IMR-90 (cell line): ENCODE measurements at regions not wholly inside any gene's neighbourhood (a gene's known extent, or its start where the extent isn't known, plus 50 kb on each side); places are given as distances from the start of the nearest gene placed in this dataset.

ENCODE experiments used
- ATAC-seq: fragments of 200-7000 bp; cut with Tn5 transposase; 2 replicates; pipeline ENCODE4 v1.9.1; 2020; ENCODE audit warnings: low read depth, mild to moderate bottlenecking, moderate library complexity
- BruUV-seq: library from RNA; stranded (reverse); fragments of 400-500 nt; replicated peaks from 2 replicates; lab custom pipeline; 2021; lab: Mats Ljungman, UMichigan
- CTCF ChIA-PET: fragments of 300-600 bp; formaldehyde crosslinking; extraction: SDS; loops from one replicate; lab custom pipeline; 2021; ENCODE audit warnings: antibody characterized with exemption; lab: Yijun Ruan, JAX
- POLR2A ChIA-PET: fragments of 300-600 bp; sonication (Branson Sonifier 250); formaldehyde crosslinking; loops from one replicate; lab custom pipeline; 2022; ENCODE audit warnings: antibody characterized with exemption; ENCODE audit not compliant: unreplicated experiment; lab: Charles Lee
- DNase-seq: peaks from one replicate; pipeline ENCODE4 v3.0.0; 2013
- H2AFZ ChIP-seq: replicated peaks from 2 replicates; pipeline ENCODE3; 2013; ENCODE audit warnings: low read length, mild to moderate bottlenecking; ENCODE audit not compliant: poor library complexity
- H2AK5ac ChIP-seq: 2 replicates; pipeline ENCODE4 v1.6.1; 2013; ENCODE audit warnings: low read depth, low read length, inconsistent platforms
- H2AK9ac ChIP-seq: replicated peaks from 2 replicates; pipeline ENCODE3; 2013; ENCODE audit warnings: mild to moderate bottlenecking, low read depth, low read length, moderate library complexity; ENCODE audit not compliant: poor library complexity
- H2BK120ac ChIP-seq: 2 replicates; pipeline ENCODE4 v1.6.1; 2013; ENCODE audit warnings: low read depth, low read length, inconsistent platforms
- H2BK15ac ChIP-seq: 3 replicates; pipeline ENCODE4 v1.6.1; 2013; ENCODE audit warnings: low read depth, low read length, inconsistent platforms
- H2BK20ac ChIP-seq: 2 replicates; pipeline ENCODE4 v1.6.1; 2013; ENCODE audit warnings: low read depth, mild to moderate bottlenecking, inconsistent platforms, low read length, moderate library complexity
- H2BK5ac ChIP-seq: 2 replicates; pipeline ENCODE4 v1.6.1; 2013; ENCODE audit warnings: mild to moderate bottlenecking, low read depth, low read length, inconsistent platforms; ENCODE audit not compliant: poor library complexity, severe bottlenecking
- H3K14ac ChIP-seq: replicated peaks from 2 replicates; pipeline ENCODE4 v1.6.1; 2013; ENCODE audit warnings: low read depth, low read length, inconsistent platforms
- H3K18ac ChIP-seq: 2 replicates; pipeline ENCODE4 v1.6.1; 2013; ENCODE audit warnings: low read depth, low read length, control low read depth
- H3K23ac ChIP-seq: 2 replicates; pipeline ENCODE4 v1.6.1; 2013; ENCODE audit warnings: low read depth, low read length, inconsistent platforms
- H3K27ac ChIP-seq: 2 replicates; pipeline ENCODE4 v1.5.1; 2013; ENCODE audit warnings: mild to moderate bottlenecking, control low read depth, low read length; ENCODE audit not compliant: insufficient read depth
- H3K27me3 ChIP-seq: 2 replicates; pipeline ENCODE4 v1.6.1; 2013; ENCODE audit warnings: low read length; ENCODE audit not compliant: control insufficient read depth, insufficient read depth
- H3K36me3 ChIP-seq: 2 replicates; pipeline ENCODE4 v1.6.1; 2013; ENCODE audit warnings: low read length, mixed read lengths; ENCODE audit not compliant: control insufficient read depth, insufficient read depth
- H3K4ac ChIP-seq: 2 replicates; pipeline ENCODE4 v1.6.1; 2013; ENCODE audit warnings: low read depth, low read length, inconsistent platforms
- H3K4me1 ChIP-seq: 2 replicates; pipeline ENCODE4 v1.6.1; 2013; ENCODE audit warnings: low read length, mixed read lengths; ENCODE audit not compliant: control insufficient read depth, insufficient read depth
- H3K4me2 ChIP-seq: 2 replicates; pipeline ENCODE4 v1.6.1; 2013; ENCODE audit warnings: low read depth, mild to moderate bottlenecking, control low read depth, low read length, moderate library complexity
- H3K4me3 ChIP-seq: 2 replicates; pipeline ENCODE4 v1.5.1; 2013; ENCODE audit warnings: low read depth, mild to moderate bottlenecking, control low read depth, low read length, moderate library complexity; ENCODE audit not compliant: insufficient read depth
- H3K56ac ChIP-seq: 2 replicates; pipeline ENCODE4 v1.6.1; 2013; ENCODE audit warnings: low read length, inconsistent platforms; ENCODE audit not compliant: insufficient read depth; ENCODE audit errors: extremely low read depth
- H3K79me1 ChIP-seq, 2 experiments: 2 replicates each; pipeline ENCODE4 v1.6.1; 2013; ENCODE audit warnings: low read length in 2 of 2, inconsistent platforms in 1 of 2, low read depth in 1 of 2
- H3K9ac ChIP-seq: 2 replicates; pipeline ENCODE4 v1.6.1; 2013; ENCODE audit warnings: low read depth, low read length, control low read depth
- H3K9me1 ChIP-seq: 2 replicates; pipeline ENCODE4 v1.6.1; 2013; ENCODE audit warnings: low read length, inconsistent platforms; ENCODE audit not compliant: insufficient read depth
- H3K9me3 ChIP-seq: 2 replicates; pipeline ENCODE4 v1.6.1; 2013; ENCODE audit warnings: low read length; ENCODE audit not compliant: control insufficient read depth, insufficient read depth
- H4K20me1 ChIP-seq: 2 replicates; pipeline ENCODE4 v1.6.1; 2013; ENCODE audit warnings: low read length, inconsistent platforms; ENCODE audit not compliant: insufficient read depth
- H4K5ac ChIP-seq: 2 replicates; pipeline ENCODE4 v1.6.1; 2013; ENCODE audit warnings: mild to moderate bottlenecking, low read depth, low read length, control low read depth
- H4K8ac ChIP-seq, 2 experiments: 2 replicates each; pipeline ENCODE4 v1.6.1; 2013; ENCODE audit warnings: low read depth in 2 of 2, low read length in 2 of 2, control low read depth in 1 of 2, inconsistent platforms in 1 of 2
- H4K91ac ChIP-seq: 2 replicates; pipeline ENCODE4 v1.6.1; 2013; ENCODE audit warnings: low read depth, low read length, inconsistent platforms; ENCODE audit not compliant: insufficient read depth
- CHD1 ChIP-seq: IDR thresholded peaks from 2 replicates; pipeline ENCODE4 v1.6.1; 2012; ENCODE audit warnings: low read depth, low read length, improper control_type of control experiment
- CTCF ChIP-seq: conservative IDR thresholded peaks from 2 replicates; pipeline ENCODE4 v1.5.1; 2012; ENCODE audit warnings: mild to moderate bottlenecking, low read depth, low read length, improper control_type of control experiment
- ELK1 ChIP-seq: fragments of 150-350 bp; IDR thresholded peaks from 2 replicates; pipeline ENCODE4 v1.6.1; 2016; ENCODE audit warnings: low read depth, mild to moderate bottlenecking, low read length, moderate library complexity, borderline replicate concordance
- MXI1 ChIP-seq: IDR thresholded peaks from 2 replicates; pipeline ENCODE4 v1.6.1; 2012; ENCODE audit warnings: low read depth, mild to moderate bottlenecking, low read length, moderate library complexity, borderline replicate concordance
- SMC3 ChIP-seq: fragments of 150-350 bp; IDR thresholded peaks from 2 replicates; pipeline ENCODE4 v1.6.1; 2016; ENCODE audit warnings: low read depth, mild to moderate bottlenecking, antibody characterized with exemption, low read length, moderate library complexity
- USF2 ChIP-seq: fragments of 150-350 bp; IDR thresholded peaks from 2 replicates; pipeline ENCODE4 v1.6.1; 2017; ENCODE audit warnings: mild to moderate bottlenecking, antibody characterized with exemption, low read length, low read depth
- WGBS, 2 experiments: methylation state at CpG; one replicate each; pipeline versions ENCODE4 v1.1.5 to v1.1.7; 2013; ENCODE audit warnings: missing lambda C conversion rate in 2 of 2; ENCODE audit not compliant: insufficient read length in 1 of 2; ENCODE audit errors: extremely low coverage in 2 of 2; 5-methylcytosine and 5-hydroxymethylcytosine counted together
- dilution Hi-C: fragments of 300-500 bp; cut with HindIII; formaldehyde crosslinking; loops from one replicate; pipeline ENCODE4 v1.14.3; 2018; ENCODE audit warnings: low sequenced_read_pairs; ENCODE audit not compliant: unreplicated experiment
- in situ Hi-C: fragments of 300-500 bp; cut with MboI; formaldehyde crosslinking; loops from 3 replicates; pipeline ENCODE4 v1.14.3; 2019; ENCODE audit warnings: low sequenced_read_pairs, inconsistent platforms, mixed read lengths
- intact Hi-C: fragments of 100-400 bp; cut with micrococcal nuclease; formaldehyde crosslinking; loops from 2 replicates; pipeline ENCODE4 v1.10.0; 2022

- TF ChIP-seq CHD1 = no peak
- TF ChIP-seq SMC3 = no peak
- no peak for TF ChIP-seq MXI1
- no peak for TF ChIP-seq CTCF
- no peak for TF ChIP-seq ELK1
- no peak for TF ChIP-seq USF2
- no peaks in the 10 kb centered on the region for H3K9me1 ChIP-seq
- no peaks in the 10 kb centered on the region for H4K20me1 ChIP-seq
- H2AK5ac ChIP-seq = no peak overlapping the region
- no TSS peak for BruUV-seq
- no peaks in the 10 kb centered on the region for H3K4me1 ChIP-seq
- H2BK20ac ChIP-seq = no peak overlapping the region
- no CpG with 5 or more reads among the region's 8 CpGs for WGBS, 2 experiments
- no peak overlapping the region for H2BK120ac ChIP-seq
- no peaks in the 10 kb centered on the region for H3K79me1 ChIP-seq
- DNase-seq (no peak), ATAC-seq (no peak)
- ChIA-PET CTCF (no interaction called here), POLR2A (no interaction called here)
- in situ Hi-C loops = no loop called here
- no peak overlapping the region for H2BK15ac ChIP-seq
- no peak overlapping the region for H3K23ac ChIP-seq
- H3K4ac ChIP-seq = no peak overlapping the region
- no peak overlapping the region for H4K8ac ChIP-seq
- H3K36me3 ChIP-seq = no peaks in the 10 kb centered on the region
- dilution Hi-C loops = no loop called here
- H2AFZ ChIP-seq = no peak overlapping the region
- no peak overlapping the region for H3K4me3 ChIP-seq
- H3K4me2 ChIP-seq = no peak overlapping the region
- H3K18ac ChIP-seq = no peak overlapping the region
- H3K27ac ChIP-seq = no peak overlapping the region
- H4K91ac ChIP-seq = no peak overlapping the region
- no peak overlapping the region for H2AK9ac ChIP-seq
- peaks cover 7% of the 10 kb centered on the region for H3K27me3 ChIP-seq
- intact Hi-C loops = no loop called here
- H4K5ac ChIP-seq = no peak overlapping the region
- H3K56ac ChIP-seq = no peak overlapping the region
- H3K9me3 ChIP-seq = no peaks in the 10 kb centered on the region
- no peak overlapping the region for H3K14ac ChIP-seq
- no peak overlapping the region for H2BK5ac ChIP-seq
- H3K9ac ChIP-seq = no peak overlapping the region
Observed at GRCh38 chr2:19490846-19491435, 132.5 kb upstream of the OSR1 start.
